CMK (cell line): ENCODE measurements at regions not wholly inside any gene's neighbourhood (a gene's known extent, or its start where the extent isn't known, plus 50 kb on each side); places are given as distances from the start of the nearest gene placed in this dataset.
"Not testable (repeated sequence)": the region's sequence is repeated elsewhere in the genome, so short reads cannot be mapped to it uniquely, and the experiment has no call there.

Experiments
- DNase-seq: peaks from one replicate; pipeline ENCODE4 v3.0.0-alpha.2; 2010; ENCODE audit warnings: low read depth

DNA sequence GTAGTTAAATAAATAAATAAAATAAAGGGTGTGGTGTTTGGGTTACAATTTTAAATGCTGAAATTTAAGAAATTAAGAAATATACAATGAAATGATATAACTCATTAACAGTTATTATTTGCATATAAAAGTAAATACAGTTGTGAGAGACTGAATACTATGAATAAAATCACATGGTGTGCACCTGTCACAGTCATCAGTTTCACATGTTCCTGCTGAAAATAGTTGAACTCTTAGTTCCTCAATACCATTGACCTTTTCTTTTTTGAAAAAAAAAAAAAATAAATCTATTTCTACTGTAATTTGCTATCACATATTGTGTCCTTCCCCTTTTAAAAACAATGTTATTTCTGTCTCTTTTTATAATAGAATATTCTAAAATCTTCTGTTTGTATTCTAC, 130.9 kb upstream of the CHD1 start:
- no peak for DNase-seq

DNA sequence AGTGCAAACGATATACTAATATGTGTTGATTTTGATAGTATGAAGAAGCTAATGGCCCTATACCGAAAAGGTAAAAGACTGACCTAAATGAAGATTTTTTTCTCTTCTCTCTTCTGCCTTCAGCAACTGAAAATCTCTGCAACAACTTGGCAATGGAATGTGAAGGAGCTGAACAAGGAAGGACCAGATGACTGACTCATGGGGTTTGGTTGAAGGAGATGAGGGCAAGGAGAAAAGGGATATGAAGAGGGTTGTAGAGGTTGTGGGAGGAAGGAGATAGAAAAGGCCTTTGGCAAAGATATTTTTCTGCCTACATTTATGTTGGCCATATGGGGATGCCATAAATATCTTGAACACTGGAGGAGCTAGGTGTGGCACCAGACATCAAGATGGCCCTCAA, 129.7 kb upstream of the CHD1 start:
- DNase-seq, result no peak

DNA sequence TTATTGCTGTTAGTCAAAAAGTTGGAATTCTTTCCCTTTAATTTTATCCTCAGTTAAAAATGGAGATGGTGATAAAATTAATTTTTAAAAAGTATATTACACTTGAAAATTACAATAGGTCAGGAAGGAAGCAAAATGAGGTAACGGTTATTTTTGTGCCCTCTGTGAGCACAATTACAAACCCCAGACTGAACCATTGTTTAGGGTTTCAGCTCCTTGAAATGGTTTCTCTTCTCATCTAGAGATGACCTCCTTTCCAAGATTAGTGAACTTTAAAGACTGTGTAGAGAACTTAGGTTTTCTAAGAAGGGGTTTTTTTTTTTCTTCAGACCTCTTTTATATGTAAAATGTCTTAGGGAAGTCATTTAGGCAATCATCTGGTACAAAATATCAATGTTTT, 126.2 kb upstream of the CHD1 start:
- no peak for DNase-seq

DNA sequence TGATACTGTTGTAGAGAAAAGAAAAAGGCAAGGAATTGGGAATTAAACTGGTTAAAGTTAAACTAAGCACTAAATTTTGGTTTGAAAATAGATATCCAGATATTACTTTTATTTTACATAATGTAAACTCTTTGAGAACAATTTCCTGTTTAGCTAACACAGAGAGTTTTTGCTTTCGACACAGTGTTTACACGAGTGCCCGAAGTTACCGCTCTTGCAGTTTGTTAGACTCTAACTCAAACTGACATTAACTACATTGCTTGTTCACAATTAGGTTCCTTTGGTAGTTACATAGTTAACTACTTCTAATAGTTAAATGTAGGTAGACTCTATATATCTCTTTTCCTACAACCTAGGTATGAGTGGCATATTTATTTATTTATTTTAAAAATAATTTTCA, 117.1 kb upstream of the CHD1 start:
- no peak for DNase-seq

DNA sequence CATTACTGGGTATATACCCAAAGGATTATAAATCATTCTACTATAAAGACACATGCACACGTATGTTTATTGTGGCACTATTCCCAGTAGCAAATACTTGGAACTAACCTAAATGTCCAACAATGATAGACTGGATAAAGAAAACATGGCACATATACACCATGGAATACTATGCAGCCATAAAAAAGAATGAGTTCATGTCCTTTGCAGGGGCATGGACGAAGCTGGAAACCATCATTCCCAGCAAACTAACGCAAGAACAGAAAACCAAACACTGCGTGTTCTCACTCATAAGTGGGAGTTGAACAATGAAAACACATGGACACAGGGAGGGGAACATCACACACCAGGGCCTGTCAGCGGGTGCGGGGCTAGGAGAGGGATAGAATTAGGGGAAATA, 114.5 kb upstream of the CHD1 start:
- not testable (repeated sequence) for DNase-seq

DNA sequence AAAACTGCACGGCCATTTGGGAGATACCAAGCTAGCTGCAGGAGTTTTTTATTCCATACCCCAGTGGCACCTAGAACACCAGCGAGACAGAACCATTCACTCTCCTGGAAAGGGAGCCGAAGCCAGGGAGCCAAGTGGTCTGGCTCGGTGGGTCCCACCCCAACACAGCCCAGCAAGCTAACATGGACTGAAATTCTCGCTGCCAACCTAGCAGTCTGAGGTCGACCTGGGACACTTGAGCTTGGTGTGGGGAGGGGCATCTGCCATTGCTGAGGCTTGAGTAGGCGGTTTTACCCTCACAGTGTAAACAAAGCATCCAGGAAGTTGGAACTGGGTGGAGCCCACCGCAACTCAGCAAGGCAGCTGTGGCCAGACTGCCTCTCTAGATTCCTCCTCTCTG, 108.9 kb upstream of the CHD1 start:
- DNase-seq, result no peak

DNA sequence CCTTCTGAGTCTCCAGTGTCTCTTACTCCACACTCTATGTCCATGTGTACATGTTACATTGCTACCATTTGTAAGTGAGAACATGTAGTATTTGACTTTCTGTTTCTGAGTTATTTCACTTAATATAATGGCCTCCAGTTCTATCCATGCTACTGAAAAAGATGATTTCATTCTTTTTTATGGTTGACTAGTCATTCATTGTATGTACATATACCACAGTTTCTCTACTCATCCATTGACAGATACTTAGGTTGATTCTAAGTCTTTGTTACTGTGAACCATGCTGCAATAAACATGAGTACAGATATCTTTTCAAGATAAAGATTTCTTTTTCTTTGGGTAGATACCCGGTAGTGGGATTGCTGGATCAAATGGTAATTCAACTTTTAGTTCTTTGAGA, 107.1 kb upstream of the CHD1 start:
- no peak for DNase-seq

DNA sequence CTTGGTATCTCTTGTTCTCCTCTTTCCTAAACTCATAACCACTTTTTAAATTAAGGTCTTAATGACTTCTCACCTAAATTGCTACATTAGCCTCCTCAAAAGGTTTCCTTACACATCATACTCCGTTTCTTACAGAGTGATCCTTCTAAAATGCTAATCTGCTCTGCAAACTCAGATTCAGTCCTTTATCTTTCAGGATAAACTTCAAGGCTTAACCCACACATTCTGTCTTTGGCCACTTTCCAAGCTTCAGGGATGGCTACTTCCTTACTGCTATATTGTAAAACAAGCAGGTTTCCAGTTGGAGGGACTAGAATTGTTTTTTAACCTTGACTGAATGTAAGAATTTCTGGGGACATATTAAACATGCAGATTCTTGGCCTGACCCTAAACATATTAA, 105.5 kb upstream of the CHD1 start:
- DNase-seq, result no peak

DNA sequence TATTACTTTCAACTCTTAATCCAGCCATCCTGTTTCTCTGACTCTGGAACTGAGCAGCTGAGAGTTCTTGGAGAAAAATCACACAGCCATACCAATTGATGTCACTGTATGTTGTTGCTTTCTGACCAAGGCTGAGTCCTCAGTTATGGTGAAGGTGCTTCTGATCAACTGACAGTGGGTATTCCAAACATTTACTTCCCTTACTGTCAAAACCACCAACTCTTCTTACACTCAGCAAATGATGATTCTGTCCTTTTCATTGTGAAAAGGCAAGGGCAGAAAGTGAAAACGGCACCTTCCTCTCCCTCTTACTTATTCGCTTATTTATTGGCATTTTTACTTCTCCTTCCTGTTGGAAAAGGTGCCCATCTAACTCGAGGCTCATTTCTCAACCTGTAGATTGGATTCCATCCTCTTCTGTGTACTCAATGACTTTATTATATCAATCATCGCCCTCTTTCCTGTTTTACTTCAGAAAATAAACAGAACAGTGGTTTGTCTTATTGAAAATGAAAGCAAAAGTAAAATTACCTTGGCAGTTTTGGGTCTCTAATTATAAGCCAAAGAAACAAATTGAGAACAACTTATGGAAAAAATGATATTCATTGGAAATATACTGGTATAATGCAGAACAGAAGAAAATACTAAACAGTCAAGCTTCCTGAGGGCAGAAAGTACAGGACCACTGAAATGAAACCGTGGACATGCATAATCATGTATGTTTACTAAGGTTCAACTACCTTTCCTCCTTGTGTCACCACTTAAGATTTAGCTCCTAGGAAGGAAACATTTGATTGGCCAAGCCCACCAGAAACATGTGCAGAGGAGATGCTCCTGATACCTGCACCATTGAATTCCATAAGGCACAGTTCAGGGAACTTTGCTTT, 104.5 kb upstream of the CHD1 start:
- DNase-seq, result no peak

DNA sequence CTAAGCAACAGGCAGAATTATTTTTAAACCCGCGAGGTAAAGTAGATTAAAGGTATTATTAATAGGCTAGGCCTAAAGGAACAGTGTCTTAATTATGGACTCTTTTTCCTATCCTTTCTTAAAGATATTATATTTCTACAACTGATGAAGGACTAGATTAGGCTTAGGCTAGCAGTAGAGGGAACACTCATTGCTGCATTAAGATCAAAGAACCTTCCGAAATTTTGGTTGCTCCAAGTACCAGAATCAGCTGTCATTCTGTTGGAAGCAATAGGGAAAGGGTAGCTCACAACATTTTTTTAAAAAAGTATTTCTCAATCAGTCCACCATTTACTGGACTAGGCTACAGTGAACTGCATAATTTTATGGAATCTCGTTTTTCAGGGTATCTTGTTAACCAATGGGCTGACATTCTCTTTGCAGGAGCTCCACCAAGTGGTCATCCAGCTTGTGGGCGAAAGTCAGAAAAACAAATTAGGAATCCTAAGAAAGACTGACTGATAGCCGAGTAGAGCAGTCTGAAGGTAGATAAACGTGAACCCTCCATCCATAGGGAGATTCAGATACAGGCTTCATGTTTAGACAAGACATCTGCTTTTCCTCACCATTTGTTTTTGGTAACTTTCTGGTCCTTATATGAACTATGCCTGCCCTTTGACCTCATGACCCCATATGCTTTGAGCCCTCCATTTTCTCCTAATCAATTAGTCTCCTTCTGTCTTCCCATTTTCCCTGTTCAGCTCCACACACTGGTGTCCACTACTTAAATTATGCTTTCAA, 103.6 kb upstream of the CHD1 start:
- DNase-seq, result no peak

DNA sequence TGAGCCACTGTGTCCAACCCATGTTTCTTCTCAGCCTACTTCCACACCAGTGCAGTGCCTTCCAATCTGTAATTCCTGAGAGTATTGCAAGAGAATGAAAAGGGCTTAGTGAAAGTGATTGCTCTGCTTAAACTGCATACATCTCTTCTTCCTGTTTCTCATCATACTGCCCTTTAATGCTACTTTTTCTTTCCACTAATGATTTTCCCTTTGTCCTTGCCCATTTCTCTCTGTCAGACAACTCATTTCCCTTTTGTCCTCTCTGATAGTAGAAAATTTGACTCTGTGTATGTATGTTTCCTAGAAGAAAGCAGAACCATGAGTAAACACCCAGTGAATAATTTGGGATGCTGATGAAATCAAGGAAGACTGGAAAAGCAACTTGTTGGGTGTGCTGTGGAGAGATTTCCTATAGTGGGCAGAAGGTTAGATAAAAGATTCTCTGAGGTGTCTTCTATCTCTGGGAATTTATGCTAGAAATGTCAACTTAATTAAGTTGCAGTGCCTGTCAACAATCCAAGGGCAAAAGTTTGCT, 102.2 kb upstream of the CHD1 start:
- DNase-seq, result no peak

DNA sequence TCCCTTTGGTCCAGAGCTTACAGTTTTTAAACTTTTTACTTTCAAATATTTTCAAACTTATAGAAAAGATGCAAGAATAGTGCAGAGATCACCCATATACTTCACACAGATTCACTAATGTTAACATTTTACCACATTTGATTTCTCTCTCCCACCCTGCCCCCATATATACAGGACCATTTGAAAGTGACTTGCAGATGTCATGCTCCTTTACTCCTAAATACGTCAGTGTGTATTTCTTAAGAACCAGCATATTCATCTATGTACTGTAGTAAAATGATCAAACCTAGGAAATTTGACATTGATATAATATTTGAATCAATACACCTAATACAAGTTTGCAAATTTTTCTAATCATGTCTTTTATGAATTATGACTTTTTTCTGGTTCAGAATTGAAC, 100.4 kb upstream of the CHD1 start:
- no peak for DNase-seq

DNA sequence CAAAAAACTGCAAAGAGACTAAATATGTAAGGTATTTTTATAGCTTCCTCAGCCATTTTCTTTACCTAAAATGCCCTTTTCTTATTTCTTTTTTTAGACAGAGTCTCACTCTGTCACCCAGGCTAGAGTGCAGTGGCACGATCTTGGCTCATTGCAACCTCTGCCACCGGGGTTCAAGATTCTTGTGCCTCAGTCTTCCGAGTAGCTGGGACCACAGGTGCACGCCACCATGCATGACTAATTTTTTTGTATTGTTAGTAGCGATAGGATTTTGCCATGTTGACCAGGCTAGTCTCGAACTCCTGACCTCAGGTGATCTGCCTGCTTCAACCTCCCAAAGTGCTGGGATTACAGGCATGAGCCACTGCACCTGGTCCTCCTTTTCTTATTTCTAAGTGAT, 99.4 kb upstream of the CHD1 start:
- not testable (repeated sequence) for DNase-seq

DNA sequence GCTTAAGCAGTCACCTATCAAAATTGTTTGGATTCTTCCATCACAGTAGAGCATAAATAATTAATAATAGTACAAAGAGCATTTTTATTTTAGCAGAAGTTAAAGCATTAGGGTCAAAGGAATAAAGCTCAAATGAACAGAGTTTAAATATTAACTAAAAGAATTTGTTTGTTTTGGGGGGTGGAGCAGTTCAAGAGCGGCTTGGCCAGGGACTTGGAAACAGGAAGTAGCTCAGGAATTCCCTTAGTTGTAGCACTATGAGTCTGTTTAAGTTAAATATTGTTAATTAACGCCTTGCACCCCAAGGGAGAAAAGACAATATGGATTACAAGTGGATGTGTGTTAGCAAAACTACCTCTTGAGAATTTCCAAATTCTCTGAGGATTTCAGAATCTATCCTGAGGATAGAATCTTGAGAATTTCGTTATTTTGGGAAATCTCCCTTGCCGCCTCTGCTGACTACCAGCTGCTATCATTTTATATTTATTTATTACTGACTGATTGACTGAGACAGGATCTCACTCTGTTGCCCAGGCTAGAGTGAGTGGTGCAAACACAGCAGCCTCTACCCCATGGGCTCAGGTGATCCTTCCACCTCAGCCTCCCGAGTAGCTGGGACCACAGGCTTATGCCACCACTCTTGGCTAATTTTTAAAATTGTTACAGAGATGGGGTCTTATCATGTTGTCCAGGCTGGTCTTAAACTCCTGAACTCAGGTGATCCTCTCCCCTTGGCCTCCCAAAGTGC, 96.7 kb upstream of the CHD1 start:
- no peak for DNase-seq

DNA sequence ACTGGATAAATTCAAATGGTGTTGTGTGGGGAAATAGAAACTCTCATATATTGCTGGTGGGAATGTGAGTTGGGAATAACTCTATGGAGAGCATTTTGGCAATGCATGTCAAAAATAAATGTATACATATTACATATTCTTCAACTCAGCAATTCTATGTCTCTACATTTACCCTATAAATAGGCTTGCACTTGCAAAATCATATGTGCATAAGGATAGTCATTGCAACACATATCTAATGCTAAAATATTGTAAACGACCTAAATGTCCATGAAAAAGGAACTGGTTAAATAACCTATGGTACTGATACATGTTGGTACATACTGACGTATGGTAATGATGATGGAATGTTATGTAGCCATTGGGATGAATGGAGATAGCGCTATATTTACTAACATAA, 94.5 kb upstream of the CHD1 start:
- no peak for DNase-seq

DNA sequence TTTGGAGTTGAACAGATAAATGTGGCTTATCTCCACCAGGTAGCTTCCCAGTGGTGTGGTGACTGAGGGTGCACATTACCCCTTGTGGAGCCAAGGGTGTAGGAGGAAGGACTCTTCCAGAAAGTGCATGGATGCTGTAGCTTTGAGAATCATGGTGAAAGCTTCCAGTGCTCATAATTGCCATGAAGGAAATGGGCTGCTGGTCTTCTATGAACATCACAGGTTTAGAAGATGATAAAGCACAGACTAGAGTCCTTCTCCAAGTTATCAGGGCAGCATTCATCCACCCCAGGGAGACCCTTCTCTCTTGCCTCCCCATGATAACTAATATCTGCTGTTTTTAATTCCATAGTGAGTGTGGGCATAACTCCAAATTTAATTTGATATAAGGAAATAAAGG, 93.4 kb upstream of the CHD1 start:
- DNase-seq, result no peak

DNA sequence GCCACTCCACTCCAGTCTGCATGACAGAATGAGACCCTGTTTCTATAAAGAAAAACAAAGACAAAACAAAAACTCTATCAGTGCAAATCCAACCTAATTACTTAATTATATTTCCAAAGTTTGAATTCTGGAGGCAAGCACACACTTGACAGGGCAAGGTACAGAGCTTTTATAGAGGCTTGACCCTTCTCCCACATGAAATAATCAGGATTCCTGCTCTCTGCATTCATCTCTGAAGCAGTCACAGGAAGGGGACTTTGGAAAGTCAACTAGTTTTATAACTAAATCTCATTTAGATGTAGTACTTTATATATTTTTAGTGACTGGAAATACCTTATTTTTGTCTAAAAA, 91.9 kb upstream of the CHD1 start:
- no peak for DNase-seq

DNA sequence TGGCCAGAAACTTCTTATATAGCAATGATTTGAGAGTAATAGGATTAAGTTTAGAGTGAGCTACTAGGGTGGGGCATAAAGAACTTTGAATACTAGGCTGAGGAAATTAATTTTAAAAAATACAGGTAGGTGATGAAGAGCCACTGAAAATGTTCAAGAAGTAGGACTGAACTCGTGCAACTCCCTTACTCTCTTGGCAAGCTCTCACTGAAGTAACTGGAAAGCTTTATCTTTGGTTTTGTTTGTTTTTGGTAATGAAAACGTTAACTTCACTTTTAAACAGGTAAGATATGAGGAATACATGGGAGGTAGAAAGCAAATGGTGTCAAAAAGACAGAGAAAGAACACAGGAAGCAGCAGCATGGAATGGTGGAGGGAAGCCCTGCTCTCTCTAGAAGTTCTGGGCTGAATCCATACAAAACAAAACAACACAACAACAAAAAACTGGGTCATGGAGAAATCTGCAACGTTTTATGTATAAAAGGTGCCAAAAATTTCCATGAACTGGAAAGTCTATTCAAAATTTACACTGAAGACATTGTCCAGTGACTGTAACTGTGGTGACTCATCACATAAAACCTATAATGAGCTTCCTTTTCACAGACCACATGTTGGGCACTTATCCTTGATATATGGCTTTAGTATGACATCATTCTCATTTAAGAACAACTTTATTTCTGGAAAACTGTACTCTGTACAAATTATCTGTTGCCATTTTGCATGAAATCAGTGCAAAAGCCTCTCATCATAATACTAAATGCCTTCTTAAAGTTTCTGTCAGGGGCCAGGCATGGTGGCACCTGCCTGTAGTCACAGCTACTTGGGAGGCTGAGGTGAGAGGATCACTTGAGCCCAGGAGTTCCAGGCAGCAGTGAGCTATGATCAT, 91.2 kb upstream of the CHD1 start:
- no peak for DNase-seq

DNA sequence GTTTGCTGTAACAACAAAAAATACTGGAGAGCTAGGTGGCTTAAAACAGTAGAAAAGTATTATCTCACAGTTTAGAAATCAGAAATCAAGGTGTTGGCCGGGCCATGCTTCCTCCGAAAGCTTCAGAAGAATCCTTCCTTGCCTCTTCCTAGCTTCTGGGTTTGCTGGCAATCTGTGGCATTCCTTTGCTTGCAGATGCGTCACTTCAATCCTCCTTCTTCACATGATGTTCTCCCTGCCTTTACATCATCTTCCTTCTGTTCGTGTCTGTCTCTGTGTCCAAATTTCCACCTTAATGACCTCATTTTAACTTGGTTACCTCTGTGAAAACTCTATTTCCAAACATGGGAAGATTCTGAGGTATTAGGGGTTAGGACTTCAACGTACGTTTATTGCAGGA, 90.4 kb upstream of the CHD1 start:
- no peak for DNase-seq

DNA sequence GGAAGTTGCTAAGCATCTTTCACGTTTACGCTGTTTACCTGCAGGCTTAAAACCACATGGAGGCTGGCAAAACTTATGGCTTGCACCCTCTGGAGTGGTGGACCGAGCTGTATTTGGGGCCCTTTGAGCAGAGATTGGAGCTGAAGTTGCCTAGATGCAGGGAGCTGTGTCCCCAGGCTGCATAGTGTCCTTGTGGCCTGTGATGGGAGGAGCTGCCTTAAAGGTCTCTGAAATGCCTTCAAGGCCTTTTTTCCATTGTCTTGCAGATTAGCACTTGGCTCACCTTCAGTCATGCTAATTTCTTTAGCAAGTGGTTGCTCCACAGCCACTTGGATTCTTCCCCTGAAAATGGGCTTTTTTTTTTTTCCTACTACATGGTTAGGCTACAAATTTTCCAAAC, 81.5 kb upstream of the CHD1 start:
- DNase-seq, result no peak

DNA sequence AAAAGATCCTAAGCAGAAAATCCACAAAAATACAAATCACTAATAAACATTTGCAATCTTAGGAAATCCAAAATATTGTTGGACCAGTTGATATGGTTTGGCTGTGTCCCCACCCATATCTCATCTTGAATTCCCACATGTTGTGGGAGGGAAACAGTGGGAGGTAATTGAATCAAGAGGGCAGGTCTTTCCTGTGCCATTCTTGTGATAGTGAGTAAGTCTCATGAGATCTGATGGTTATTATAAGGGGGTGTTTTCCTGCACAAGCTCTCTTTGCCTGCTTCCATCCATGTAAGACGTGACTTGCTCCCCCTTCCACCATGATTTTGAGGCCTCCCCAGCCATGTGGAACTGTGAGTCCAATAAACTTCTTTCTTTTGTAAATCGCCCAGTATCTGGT, 79.2 kb upstream of the CHD1 start:
- not testable (repeated sequence) for DNase-seq

DNA sequence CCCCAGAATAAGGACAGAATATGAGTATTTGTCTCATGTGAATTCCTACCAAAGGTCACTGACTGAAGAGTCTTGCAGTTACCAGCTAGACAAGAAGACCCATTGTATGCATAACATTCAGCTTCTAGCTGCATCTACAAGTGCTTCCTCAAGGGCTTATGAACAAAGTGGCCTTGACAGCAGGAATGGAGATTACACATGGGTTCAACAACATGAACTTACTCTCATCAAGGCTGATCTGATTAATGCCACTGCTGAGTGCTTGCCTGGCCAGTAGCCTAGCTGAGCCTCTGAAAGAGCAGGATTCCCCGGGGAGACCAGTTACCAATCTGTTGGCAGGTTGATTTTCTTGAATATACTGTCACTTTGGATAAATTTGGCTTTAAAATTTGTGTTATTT, 76.7 kb upstream of the CHD1 start:
- DNase-seq, result no peak
